Stomach smooth muscle (tissue), 2 donors: ENCODE measurements at regions not wholly inside any gene's neighbourhood (a gene's known extent, or its start where the extent isn't known, plus 50 kb on each side); places are given as distances from the start of the nearest gene placed in this dataset.
A peak's percentile ranks its signal among the peaks of the same experiment; 100 is the strongest.

Experiments
- H3K27ac ChIP-seq: one replicate; pipeline ENCODE4 v1.7.0; 2013; ENCODE audit warnings: mild to moderate bottlenecking, low read length, inconsistent platforms
- H3K27me3 ChIP-seq, 2 donors: one replicate each; pipeline ENCODE4 v1.7.0; 2013; ENCODE audit warnings: low read length in 2 of 2; ENCODE audit not compliant: insufficient read depth in 2 of 2, control insufficient read depth in 1 of 2
- H3K36me3 ChIP-seq, 2 donors: one replicate each; pipeline ENCODE4 v1.7.0; 2013; ENCODE audit warnings: low read length in 2 of 2; ENCODE audit not compliant: control insufficient read depth in 2 of 2, insufficient read depth in 2 of 2
- H3K4me1 ChIP-seq: one replicate; pipeline ENCODE4 v1.7.0; 2013; ENCODE audit warnings: low read length; ENCODE audit not compliant: control insufficient read depth, insufficient read depth
- H3K4me3 ChIP-seq, 2 donors: one replicate each; pipeline ENCODE4 v1.7.0; 2013; ENCODE audit warnings: low read length in 2 of 2
- H3K9ac ChIP-seq, 2 donors: one replicate each; pipeline ENCODE4 v1.7.0; 2013; ENCODE audit warnings: low read length in 2 of 2, mild to moderate bottlenecking in 1 of 2
- H3K9me3 ChIP-seq, 2 donors: one replicate each; pipeline ENCODE4 v1.7.0; 2013; ENCODE audit warnings: low read length in 2 of 2; ENCODE audit not compliant: control insufficient read depth in 2 of 2
- donor health status: healthy.
- donor health status: Pancreatic carcinoma.

GRCh38 chr10:78794736-78795455, 273.9 kb upstream of the ZMIZ1 start:
- H3K36me3 ChIP-seq, result no peaks in the 10 kb centered on the region
- H3K9me3 ChIP-seq, result peaks cover 0 to 5% of the 10 kb centered on the region in 2 donors
- H3K4me1 ChIP-seq, result no peaks in the 10 kb centered on the region
- no peak overlapping the region for H3K27ac ChIP-seq
- H3K27me3 ChIP-seq, result no peaks in the 10 kb centered on the region
- H3K4me3 ChIP-seq, result no peak overlapping the region
- no peak overlapping the region for H3K9ac ChIP-seq

- no peak overlapping the region for H3K9ac ChIP-seq
- H3K9me3 ChIP-seq, result no peaks in the 10 kb centered on the region
- peaks cover 32% of the 10 kb centered on the region for H3K4me1 ChIP-seq
- H3K4me3 ChIP-seq, result no peak overlapping the region
- no peaks in the 10 kb centered on the region for H3K36me3 ChIP-seq
- H3K27me3 ChIP-seq, result no peaks in the 10 kb centered on the region
- H3K27ac ChIP-seq, result no peak overlapping the region
These were observed 269.6 kb upstream of the ZMIZ1 start for GRCh38 chr10:78798976-78799730.

GRCh38 chr10:78800006-78800405, 268.8 kb upstream of the ZMIZ1 start:
- H3K27ac ChIP-seq, result no peak overlapping the region
- no peak overlapping the region for H3K9ac ChIP-seq
- no peaks in the 10 kb centered on the region for H3K36me3 ChIP-seq
- H3K9me3 ChIP-seq, result no peaks in the 10 kb centered on the region
- no peaks in the 10 kb centered on the region for H3K27me3 ChIP-seq
- peaks cover 41% of the 10 kb centered on the region for H3K4me1 ChIP-seq
- no peak overlapping the region for H3K4me3 ChIP-seq

DNA sequence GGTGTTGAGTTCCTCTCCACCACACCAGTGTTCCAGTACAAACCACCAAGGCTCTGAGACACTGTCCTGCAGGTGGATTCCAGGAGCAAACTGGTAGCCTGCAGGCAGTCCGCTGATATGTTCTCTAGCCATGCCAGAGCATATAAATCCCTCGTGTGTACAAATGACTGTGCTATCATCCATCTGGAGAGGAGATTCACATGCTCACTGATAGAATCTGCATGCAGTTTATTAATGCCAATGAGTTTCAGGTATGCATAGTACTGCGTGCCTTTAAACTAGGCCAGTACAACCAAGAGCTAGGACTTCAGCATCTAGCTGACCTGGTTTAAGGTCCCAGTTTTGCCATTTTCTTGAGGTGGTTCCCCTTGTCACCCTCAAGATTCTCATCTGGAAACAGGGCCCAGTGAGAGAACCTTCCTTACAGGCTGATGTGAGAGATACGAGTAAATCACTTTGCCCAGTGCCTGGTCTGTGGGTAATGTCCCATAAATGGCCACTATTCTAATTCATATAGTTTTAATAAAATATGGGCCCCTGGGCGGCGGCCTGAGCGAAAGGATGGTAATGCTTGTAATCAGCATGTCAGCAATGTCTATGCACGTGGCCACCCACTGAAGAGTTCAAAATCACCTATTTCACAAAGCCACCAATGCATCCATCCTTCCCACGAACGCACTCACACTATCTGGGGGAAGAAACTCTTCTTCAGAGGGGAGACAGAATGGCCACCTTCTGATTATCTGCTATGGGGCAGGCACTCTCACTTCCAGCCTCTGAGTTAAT, 268.0 kb upstream of the ZMIZ1 start:
- Histone ChIP-seq H3K4me3 (no peak overlapping the region), H3K4me1 (peaks cover 48% of the 10 kb centered on the region)

DNA sequence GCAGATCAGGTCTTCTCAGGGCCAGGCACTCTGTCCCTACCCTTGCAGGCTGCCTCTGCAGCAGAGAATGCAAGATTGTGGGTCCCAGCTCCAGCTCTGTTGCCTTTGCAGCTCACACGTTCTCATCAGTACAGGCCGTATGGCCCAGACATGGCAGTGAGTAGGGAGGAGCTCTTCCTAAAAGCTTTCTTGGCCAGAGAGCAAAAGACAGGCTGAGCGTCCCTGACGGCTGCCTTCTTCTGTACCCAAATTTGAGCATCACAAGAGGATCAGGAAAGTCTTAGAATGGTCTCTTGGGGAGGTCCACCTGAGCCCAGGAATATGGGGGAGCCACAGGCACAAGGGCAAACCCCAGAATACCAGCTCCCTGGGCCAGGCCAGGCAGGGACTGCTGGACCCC, 266.3 kb upstream of the ZMIZ1 start:
- Histone ChIP-seq H3K4me1 (peaks cover 61% of the 10 kb centered on the region), H3K27ac (peak overlapping the region; percentile 94), H3K36me3 (no peaks in the 10 kb centered on the region)

More for the DNA sequence above, 268.0 kb upstream of the ZMIZ1 start:
- Histone ChIP-seq H3K27me3 (no peaks in the 10 kb centered on the region), H3K27ac (no peak overlapping the region), H3K9ac (peak overlapping the region in 1 of 2 donors; percentile 21), H3K9me3 (no peaks in the 10 kb centered on the region), H3K36me3 (no peaks in the 10 kb centered on the region)

GRCh38 chr10:78802866-78803265, 265.9 kb upstream of the ZMIZ1 start:
- H3K36me3 ChIP-seq, result no peaks in the 10 kb centered on the region
- H3K4me1 ChIP-seq, result peaks cover 66% of the 10 kb centered on the region
- H3K27ac ChIP-seq, result peak overlapping the region; percentile 94
- H3K9me3 ChIP-seq, result no peaks in the 10 kb centered on the region
- peak overlapping the region; percentile 40 to 51 for H3K9ac ChIP-seq
- H3K27me3 ChIP-seq, result no peaks in the 10 kb centered on the region
- H3K4me3 ChIP-seq, result no peak overlapping the region

More for the DNA sequence above, 266.3 kb upstream of the ZMIZ1 start:
- peak overlapping the region; percentile 40 to 51 for H3K9ac ChIP-seq
- H3K9me3 ChIP-seq, result no peaks in the 10 kb centered on the region
- H3K27me3 ChIP-seq, result no peaks in the 10 kb centered on the region
- H3K4me3 ChIP-seq, result peak overlapping the region in 1 of 2 donors; percentile 8

- Histone ChIP-seq H3K4me3 (no peak overlapping the region), H3K9ac (no peak overlapping the region), H3K27ac (peak overlapping the region; percentile 94), H3K4me1 (peaks cover 68% of the 10 kb centered on the region), H3K27me3 (no peaks in the 10 kb centered on the region), H3K9me3 (no peaks in the 10 kb centered on the region), H3K36me3 (no peaks in the 10 kb centered on the region)
These were observed 265.1 kb upstream of the ZMIZ1 start for GRCh38 chr10:78803710-78804109.

GRCh38 chr10:78804411-78805032, 264.2 kb upstream of the ZMIZ1 start:
- Histone ChIP-seq H3K4me3 (peak overlapping the region; percentile 12 to 44), H3K27me3 (no peaks in the 10 kb centered on the region), H3K9me3 (no peaks in the 10 kb centered on the region), H3K9ac (peak overlapping the region in 1 of 2 donors; percentile 3), H3K4me1 (peaks cover 68% of the 10 kb centered on the region), H3K27ac (peak overlapping the region; percentile 94), H3K36me3 (no peaks in the 10 kb centered on the region)

DNA sequence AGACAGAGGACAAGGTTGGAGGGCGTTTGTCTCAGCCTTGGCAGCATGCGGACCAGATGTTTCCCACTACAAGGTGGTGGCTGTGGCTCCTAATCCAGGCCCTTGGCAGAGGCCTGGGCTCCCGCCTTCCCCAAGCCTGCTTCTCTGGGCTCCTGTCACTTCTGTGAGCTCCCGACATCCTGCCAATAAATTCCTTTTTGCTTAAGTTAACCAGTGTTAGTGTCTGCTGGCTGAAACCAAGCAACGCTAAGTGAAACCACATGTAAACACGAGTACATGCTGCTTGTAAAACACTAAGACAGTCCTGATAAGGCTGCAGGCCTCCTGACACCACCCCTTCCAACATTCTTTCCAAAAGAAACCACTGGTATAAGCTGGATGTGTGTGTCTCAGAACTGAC, 263.6 kb upstream of the ZMIZ1 start:
- Histone ChIP-seq H3K4me3 (peak overlapping the region; percentile 12 to 44), H3K9ac (peak overlapping the region in 1 of 2 donors; percentile 3), H3K9me3 (no peaks in the 10 kb centered on the region), H3K27me3 (no peaks in the 10 kb centered on the region), H3K27ac (peak overlapping the region; percentile 94), H3K36me3 (no peaks in the 10 kb centered on the region), H3K4me1 (peaks cover 67% of the 10 kb centered on the region)

DNA sequence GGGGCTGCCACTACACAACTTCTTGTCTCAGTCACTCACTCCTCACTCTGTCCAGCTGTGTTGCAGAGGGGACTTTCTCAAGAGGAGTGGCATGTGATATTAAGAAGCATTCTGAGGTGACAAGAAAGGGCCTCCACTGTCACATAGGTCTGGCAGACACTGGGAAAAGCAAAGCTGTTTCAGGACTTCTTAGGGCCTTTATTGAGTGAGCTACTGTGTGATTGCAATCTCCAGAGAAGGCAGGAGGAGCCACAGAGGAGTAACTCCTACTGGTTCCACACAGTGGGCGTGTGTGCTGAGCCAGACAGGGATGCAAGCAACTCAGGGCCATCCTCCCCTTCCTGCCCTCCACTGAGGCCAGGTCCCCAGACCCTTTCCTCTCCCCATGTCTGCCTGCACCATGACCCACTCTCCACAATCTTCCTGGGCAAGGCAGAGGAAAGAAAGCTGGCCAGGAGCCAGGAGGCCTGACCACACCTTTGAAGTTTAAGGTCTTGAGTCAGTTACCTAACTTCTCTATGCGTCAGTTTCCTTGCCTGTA, 262.0 kb upstream of the ZMIZ1 start:
- no peak overlapping the region for H3K9ac ChIP-seq
- H3K4me1 ChIP-seq, result peaks cover 58% of the 10 kb centered on the region
- no peaks in the 10 kb centered on the region for H3K36me3 ChIP-seq
- no peak overlapping the region for H3K4me3 ChIP-seq
- H3K27ac ChIP-seq, result peak overlapping the region; percentile 11
- H3K9me3 ChIP-seq, result peaks cover 0 to under 1% of the 10 kb centered on the region in 2 donors
- H3K27me3 ChIP-seq, result no peaks in the 10 kb centered on the region
